Skin epidermis (tissue), 12 donors: ENCODE measurements at regions not wholly inside any gene's neighbourhood (a gene's known extent, or its start where the extent isn't known, plus 50 kb on each side); places are given as distances from the start of the nearest gene placed in this dataset.

Source experiments
- H3K27ac ChIP-seq, 21 experiments: fragments of 200-600 bp; sonication (generic) in 11 of 21; one replicate each; pipeline ENCODE4 v1.5.0; 2020; ENCODE audit warnings: mild to moderate bottlenecking in 3 of 21, inconsistent platforms in 2 of 21, moderate library complexity in 2 of 21
- H3K4me3 ChIP-seq, 7 experiments: fragments of 200-600 bp; sonication (generic) in 2 of 7; one replicate each; pipeline ENCODE4 v1.5.0; 2020; ENCODE audit warnings: inconsistent platforms in 2 of 7, mild to moderate bottlenecking in 2 of 7, moderate library complexity in 1 of 7

DNA sequence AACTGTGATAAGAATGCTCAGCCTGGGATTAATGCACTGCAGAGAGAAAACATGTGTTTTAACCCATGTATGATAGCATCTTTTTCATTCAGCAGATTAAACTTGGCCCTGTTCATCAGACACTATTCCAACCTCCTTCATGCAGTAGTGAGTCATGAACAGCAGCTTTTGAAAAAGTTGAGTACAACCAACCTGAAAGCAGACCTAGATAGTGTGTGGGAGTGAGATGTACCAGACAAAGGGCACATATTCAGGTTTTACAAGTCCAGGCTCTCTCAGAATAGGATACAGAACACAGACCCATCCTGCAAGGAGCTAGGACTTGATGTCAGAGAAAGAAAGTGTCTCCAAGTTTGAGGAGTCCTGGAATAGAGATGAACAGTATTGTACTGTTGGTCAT lies 237.3 kb upstream of the STS start:
- Histone ChIP-seq H3K4me3 (no peak overlapping the region), H3K27ac (no peak overlapping the region)

DNA sequence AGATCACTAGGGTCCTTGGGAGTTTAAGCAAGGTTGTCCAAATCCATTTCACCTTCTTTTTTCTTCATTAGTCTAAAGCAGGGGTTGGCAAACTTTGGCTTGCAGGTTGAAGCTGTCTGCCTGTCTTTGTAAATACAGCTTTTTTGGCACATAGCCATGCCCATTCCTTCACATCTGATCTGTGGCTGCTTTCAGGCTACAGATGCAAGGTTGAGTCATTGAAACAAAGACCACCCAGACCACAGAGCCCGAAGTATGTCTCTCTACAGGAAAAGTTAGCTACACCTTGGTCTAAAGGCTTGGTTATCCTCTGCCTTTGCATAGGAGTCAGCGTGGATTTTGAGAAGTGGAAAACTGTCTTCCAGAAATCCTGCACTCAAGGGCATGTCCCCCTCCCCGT lies 238.1 kb upstream of the STS start:
- no peak overlapping the region for H3K4me3 ChIP-seq
- no peak overlapping the region for H3K27ac ChIP-seq

DNA sequence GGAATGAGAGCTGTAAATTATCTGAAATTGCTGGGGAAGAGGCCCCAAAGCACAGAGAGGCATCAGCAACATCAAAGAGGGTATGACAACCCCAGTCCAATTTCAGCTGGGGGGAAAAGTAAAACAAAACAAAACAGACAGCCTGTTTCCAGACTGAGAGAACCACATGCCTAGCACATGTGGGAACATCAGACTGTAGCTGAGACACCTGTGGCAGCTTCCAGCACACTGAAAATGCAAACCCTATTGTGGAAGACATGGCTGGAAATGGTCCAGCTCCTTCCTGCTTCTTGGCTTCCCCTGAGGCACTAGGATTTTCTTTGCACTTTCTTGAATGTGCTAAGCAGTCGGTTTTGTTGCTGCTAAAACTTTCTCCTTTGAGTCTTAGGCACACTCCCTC lies 240.9 kb upstream of the STS start:
- Histone ChIP-seq H3K27ac (no peak overlapping the region), H3K4me3 (no peak overlapping the region)

DNA sequence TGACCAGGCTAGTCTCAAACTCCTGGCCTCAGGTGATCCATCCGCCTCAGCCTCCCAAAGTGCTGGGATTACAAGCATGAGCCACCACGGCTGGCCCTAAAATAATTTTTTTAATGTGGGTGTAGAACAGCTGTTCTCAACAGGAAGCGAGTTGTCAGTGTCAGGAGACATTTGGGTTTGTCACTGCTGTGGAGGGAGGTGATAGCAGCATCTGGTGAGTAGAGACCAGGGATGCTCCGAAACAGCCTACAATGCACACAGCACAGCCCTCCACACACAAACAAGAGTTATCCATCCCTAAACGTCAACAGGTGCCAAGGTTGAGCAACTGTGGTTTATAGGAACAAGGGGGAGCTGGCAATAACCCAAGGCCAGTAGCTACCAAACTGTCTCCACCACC lies 243.4 kb upstream of the STS start:
- H3K4me3 ChIP-seq = no peak overlapping the region
- H3K27ac ChIP-seq = no peak overlapping the region

DNA sequence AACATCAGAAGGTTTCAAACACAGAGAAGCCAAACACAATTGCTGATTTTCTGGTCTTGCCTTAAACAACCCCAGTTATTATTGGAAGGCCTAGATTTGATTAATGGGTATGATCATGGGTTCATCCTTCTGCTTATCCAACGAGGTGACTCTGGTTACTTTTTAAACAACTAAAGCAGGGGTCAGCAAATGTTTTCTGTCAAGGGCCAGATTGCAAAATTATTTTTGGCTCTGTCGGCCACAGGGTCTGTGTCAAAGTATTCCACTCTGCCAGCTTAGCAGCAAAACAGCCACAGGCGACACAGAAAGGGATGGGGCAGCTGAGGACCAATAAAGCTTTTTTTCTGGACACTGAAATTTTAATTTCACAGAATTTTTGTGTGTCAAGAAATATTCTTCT lies 249.1 kb upstream of the STS start:
- no peak overlapping the region for H3K27ac ChIP-seq
- H3K4me3 ChIP-seq = no peak overlapping the region

DNA sequence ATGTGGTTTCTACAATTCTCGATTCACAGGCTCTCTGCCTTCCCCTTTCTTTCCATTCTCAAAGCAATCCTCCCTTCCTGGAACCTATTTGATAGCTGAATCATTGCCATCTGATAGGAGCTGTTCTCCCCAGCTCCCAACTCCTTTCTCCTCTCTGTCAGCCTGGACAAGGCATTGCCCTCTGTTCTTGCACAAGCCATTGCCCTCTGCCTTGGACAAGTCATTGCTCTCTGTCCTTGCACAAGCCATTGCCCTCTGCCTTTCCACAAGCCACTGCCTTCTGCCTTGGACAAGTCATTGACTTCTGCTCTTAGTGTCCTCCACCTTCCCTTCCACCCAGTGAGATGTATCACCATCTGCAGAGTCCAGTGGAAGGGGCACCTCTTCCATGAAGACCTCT lies 256.1 kb upstream of the STS start:
- no peak overlapping the region for H3K27ac ChIP-seq
- no peak overlapping the region for H3K4me3 ChIP-seq

DNA sequence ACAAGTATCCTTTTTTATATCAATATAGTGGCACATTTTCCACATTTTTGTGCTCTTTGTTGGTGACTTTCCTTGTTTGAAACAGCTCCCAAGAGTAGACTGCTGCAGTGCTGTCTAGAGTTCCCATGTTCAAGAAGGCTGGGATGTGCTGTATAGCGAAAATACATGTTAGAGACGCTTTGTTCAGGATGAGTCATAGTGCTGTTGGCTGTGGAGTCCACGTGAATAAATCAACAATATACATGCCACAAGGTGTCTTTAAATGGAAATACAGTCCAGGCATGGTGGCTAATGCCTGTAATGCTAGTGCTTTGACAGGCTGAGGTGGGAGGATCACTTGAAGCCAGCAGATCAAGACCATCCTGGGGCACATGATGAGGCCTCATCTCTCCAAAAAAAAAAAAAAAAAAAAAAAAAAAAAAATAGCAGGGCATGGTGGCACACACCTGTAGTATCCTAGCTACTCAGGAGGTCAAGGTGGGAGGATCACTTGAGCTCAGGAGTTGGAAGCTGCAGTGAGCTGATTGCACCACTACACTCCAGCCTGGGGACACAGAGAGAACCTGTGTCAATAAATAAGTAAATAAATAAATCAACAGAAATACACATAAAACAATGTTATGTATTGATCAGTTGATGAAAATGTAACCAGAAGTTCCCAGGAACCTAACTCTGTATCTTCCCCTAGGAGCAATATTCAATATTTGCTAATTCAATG lies 256.8 kb upstream of the STS start:
- Histone ChIP-seq H3K4me3 (no peak overlapping the region), H3K27ac (no peak overlapping the region)

DNA sequence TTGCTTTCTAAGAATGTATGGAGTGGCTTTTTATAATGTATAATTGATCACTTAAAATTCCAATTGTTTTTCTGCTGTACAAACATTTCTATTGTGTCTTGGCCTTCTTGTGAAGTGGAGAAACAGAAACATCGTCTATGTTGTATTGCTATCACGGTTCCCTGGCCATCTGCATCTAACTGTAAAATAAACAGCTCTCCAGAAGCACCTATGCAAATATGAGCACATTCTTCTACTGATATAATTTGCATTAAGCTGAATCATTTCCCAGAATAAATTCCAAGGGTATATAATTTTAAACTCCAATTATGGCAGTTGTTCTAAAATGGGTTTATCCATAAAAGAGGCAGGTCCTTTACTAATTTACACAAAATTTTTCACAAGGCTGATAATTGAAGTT lies 261.6 kb upstream of the STS start:
- Histone ChIP-seq H3K4me3 (no peak overlapping the region), H3K27ac (no peak overlapping the region)

DNA sequence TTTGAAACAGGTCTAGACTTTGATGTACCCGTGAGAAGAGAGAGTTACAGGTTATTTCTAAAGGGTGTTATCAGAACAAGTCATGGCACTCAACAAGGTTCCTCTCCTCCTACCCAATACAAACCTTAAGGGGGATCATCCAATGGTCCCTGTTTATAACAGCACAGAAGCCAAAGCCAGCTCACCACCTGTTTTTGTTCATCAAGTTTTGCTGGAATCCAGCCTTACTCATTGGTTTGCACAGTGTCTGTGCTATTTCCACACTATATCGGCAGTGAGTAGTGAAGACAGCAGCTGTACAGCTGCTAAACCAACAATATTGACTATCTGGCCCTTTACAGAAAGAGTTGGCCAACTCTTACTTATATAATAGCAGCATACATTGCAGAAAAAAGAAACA lies 262.1 kb upstream of the STS start:
- Histone ChIP-seq H3K4me3 (no peak overlapping the region), H3K27ac (no peak overlapping the region)

DNA sequence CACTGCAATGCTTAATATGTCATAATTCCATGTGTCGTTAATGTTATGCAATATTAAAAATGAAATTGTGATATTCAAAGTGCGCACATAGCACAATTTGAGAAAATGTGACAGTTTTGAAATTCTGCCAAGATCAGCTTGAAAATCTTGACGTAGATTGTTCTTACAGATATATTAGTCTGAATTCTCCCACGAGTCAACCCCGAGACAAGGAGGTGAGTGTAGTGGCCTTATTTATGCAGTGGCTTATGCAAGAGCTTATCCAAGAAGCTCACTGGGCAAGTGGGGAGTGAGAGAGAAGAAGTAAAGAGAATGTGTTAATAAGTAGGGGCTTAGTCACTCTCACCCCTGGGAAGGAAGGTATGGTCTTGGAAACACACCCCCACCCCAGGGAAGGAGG lies 286.1 kb upstream of the STS start:
- Histone ChIP-seq H3K27ac (no peak overlapping the region), H3K4me3 (no peak overlapping the region)

DNA sequence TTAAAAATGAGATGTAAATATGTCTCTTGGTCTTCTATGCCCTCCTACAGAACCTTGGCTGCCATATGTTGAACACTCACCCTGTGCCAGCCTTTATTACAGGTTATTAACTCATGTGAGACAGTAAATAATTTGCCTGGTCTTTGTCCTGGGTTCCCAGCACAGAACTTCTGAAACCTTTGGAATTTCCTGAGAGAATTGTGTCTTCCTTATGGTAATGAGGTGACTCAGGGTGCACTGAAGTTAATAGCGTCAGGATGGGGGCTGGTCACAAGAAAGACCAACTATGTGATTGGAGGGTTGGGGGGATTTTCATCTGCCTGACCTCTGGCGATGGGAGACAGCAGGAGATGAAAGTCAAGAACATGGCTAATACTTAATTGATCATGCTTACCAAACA lies 289.8 kb upstream of the STS start:
- no peak overlapping the region for H3K27ac ChIP-seq
- no peak overlapping the region for H3K4me3 ChIP-seq

DNA sequence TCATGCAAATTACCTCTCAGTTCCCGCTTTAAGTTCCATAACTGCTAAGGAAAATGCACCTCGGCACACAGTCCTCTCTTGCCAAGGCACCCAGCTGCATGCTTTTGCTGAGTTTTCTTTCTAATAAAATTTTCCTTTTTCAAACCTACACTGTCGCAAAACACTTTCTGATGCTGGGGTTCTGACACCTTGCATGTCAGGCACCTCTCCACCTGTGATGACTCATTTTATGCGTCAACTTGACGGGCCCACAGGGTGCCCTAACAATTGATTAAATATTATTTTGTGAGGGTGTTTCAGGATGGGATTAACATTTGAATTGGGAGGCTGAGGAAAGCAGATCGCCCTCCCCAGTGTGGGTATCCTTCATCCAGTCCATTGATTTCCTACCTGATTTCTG lies 291.0 kb upstream of the STS start:
- Histone ChIP-seq H3K4me3 (no peak overlapping the region), H3K27ac (no peak overlapping the region)

DNA sequence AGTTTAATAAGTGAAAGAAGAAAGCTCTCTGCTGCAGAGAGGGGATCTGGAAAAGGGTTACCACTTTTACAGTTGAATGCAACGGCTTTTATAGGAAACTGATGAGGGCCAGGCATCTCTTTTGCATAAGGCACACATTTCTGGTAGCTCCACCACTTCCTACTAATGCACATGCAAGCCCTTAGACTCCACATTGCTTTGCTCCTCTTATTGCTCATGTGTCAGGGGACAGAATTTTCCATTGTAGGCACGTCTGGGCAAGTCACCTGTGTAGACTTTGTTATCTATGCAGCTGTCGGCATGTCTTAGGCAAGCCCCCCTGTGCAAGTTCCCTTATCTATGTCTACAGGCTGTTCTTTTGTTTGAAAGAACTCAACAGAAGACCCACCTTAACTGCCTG lies 294.6 kb upstream of the STS start:
- no peak overlapping the region for H3K27ac ChIP-seq
- no peak overlapping the region for H3K4me3 ChIP-seq

DNA sequence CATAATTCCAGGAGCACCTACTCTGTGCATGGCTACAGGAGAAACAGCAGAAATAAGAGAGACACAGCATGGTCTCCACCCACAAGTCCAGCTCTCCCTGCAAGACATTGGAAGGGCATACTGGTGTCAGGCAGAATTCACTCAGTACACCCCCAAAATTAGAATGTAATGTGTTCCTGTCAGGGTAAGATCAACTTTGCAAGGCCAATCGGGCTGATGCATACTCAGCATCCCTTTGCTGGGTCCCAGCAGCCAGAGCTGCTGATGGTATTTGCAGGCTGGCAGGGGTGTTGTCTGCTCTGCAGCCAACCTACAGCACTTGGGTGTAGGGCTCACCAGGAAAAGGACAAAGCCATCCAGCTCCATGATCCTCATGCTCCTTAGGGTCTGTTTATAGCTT lies 295.4 kb upstream of the STS start:
- Histone ChIP-seq H3K27ac (no peak overlapping the region), H3K4me3 (no peak overlapping the region)

DNA sequence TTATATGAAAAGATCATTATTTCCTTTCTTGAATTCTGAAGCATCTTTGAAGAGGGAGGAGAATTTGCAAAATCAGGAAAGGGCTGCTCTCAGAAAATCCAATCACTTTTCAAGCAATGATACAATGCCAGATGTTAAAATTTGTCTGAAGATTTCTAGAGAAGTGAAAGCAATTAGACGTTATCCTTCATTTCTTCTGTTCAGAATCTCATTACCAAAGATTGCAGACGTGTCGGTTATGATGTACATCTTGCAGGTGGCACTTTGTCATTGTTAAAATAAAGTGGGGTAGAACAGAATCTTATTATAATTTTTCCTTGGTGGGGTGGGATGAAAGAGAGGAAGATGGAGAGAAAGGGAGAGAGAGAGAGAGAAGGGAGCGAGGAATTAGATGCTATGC lies 296.4 kb upstream of the STS start:
- Histone ChIP-seq H3K27ac (no peak overlapping the region), H3K4me3 (no peak overlapping the region)

DNA sequence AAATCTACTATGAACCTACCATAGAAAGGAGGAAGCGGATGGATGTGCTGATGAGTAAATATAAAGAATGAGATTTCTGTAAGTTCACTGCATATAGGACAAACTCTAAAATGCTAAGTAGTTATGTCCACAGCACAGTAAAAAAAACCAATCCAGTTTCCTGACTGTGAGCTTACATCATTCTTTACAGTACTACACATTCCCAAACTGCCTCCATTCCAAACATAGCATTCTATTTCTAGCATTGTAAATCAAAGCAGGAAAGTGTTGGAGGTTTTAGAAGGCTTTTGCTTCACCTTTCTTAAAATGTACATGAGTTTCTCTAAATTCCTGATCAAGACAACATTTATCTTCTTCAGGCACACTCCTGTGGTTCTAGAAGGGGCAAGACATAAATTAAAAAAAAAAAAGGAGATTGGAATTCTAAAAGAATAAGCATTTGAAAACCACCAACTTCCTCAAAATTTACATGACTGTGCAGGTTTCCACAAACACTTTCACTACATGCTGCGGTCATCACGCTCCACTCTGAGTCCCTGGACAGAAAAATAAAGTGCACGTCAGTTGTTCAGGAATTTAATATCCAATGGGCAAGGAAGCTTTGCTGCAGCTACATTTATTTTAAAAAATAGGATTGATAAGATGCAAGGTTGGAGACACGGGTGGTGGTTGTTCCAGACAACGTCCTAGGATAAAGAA lies 297.6 kb upstream of the STS start:
- Histone ChIP-seq H3K27ac (no peak overlapping the region), H3K4me3 (no peak overlapping the region)

DNA sequence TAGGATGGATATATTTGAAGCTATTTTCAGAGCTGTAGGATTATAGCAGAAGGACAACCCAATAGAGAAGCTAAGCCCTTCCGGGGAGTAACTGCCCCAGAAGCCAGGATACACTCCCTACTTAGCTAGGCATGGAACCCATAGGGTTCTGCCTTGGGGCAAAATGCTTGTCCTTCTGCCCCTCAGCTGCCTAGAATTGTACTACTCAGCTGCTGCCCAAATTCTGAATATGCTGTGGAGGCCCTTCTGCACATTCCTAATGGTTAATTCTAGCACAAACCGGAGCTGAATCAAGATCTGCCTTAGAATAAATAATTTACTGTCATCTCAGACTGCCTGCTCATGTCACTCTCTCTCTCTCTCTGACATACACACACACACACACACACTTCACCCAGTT lies 297.7 kb upstream of the VCX3A start:
- H3K27ac ChIP-seq = no peak overlapping the region

DNA sequence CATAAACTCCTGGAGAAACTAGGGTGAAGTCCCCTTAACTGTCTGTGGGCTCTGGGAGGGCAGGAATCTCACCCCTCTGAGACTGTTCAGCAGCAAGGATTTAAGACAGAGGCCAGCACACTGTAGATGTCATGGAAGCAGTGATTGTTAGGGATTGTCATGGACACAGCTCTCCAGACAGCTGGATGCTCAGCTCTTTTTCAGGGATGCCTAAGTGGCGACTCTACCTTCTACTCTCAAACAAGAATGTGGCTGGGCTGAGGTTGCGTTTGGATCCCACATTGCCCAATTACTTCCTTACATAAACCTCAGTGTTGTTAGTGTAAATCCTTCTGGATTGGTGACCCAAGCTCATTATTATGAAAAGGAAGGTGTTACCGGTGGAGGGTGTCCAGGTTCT lies 291.9 kb upstream of the VCX3A start:
- Histone ChIP-seq H3K27ac (no peak overlapping the region), H3K4me3 (no peak overlapping the region)

More for the DNA sequence above, 297.7 kb upstream of the VCX3A start:
- no peak overlapping the region for H3K4me3 ChIP-seq

DNA sequence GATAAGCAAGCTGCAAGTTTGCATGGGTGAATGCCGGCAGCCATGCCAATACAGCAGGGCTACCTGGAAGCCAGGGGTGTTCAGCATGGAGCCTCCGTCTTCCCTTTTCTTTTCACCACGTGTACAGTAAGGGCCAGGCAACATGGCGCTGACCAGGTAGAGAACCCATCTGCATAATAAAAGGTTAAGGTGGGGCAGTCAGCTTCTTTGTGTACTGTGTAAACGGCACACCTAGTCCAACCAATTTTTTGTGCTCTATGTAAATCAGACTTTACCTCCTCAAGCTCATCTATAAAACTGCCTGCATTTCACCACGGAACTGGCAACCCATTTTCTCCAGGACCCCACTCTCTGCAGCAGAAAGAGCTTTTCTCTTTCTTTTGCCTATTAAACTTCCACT lies 286.8 kb upstream of the VCX3A start:
- no peak overlapping the region for H3K27ac ChIP-seq
- no peak overlapping the region for H3K4me3 ChIP-seq

DNA sequence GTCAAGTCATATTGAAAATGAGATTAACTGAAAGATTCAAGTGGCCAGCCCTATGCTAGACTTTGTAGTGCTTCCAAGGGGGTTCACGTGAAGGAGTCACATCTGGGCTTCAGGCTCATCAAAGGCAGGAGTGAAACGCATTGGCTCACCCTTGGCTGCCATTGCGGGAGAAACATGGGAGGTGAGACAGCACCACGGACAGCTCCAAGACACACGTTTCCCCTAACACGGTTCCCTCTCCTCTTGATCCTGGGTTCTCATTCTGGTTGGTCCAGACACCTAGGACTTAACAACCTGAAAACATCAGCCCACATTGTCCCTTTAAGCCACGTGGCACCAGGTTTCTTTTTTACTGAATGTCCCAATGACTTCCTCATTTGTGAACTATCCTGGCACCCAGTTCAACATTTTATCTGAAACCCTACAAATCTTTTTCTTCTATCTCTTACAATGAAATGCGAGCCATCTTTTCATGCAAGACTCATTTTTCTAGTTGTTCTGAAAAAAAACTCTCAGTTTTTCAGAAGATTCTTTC lies 279.0 kb upstream of the VCX3A start:
- no peak overlapping the region for H3K4me3 ChIP-seq

DNA sequence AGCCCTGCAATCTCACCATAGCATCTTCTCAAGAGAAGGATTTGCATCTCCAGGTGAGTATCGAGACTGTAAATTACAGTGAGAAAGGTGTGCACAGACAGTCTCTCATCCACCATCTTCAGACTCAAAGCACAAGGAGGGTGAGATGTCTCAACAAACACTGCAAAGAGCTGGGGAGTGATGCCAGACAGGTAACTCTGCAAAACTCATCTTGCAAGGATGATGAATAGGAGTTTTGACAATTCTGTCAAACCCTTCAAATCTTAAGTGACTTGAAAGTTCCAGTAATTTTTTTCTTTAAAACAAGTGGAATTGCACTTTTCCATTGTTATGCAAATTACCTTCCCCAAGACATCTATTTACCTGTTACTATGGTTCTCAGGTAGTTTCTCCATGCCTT lies 277.2 kb upstream of the VCX3A start:
- Histone ChIP-seq H3K27ac (no peak overlapping the region), H3K4me3 (no peak overlapping the region)

More for the DNA sequence above, 279.0 kb upstream of the VCX3A start:
- no peak overlapping the region for H3K27ac ChIP-seq

DNA sequence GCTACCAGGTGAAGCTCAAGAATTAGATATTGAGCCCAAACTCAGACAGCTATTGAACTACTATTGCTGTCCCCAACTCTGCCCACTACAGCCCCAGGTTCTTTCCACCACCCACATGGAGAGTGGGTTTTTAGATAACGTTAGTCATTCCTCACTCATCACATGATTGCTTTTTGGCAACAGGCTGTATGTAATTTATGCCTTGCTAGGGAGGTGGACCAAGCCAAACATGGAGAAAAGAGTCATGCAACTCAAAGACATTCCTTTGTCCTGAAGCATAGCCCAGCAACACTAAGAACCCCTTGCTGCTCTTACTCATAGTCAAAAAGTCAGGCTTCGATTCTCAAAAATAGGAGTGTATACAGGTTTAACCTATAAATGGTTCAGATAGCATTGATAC lies 275.9 kb upstream of the VCX3A start:
- no peak overlapping the region for H3K4me3 ChIP-seq
- no peak overlapping the region for H3K27ac ChIP-seq
